ENCODE measurements at regions not wholly inside any gene's neighbourhood (a gene's known extent, or its start where the extent isn't known, plus 50 kb on each side); places are given as distances from the start of the nearest gene placed in this dataset.

- DNase-seq (ENCODE audit: low read depth in 1 of 2, low spot score in 1 of 2): no peak
- in situ Hi-C loops (cut with HindIII; ENCODE audit: low pct_unique_long_range_greater_than_20kb, low sequenced_read_pairs): no loop called here
- no peak for TF ChIP-seq JUND (IDR thresholded peaks at IDR 0.05; ENCODE audit: low read depth)
Measured at GRCh38 chr5:14983666-14984441, 112.3 kb upstream of the ANKH start.

DNA sequence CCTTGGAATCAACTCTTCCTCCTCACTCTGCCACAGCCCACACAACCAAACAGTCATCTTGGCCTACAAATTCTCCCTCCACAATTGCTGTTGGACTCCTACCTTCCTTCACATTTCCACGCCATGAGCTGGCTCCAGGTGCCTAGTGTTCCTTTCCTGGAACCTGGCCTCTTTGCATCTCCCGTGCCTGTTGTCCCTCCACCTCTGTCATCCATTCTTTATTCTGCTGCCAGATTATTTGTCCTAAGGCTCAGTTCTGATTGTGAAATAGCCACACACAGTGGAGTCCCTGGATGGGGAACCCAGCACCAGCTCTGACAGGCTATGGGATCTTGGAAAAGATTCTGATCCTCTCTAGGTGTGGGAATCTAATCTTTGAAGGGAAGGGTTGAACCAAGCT lies 109.1 kb upstream of the ANKH start:
- in situ Hi-C loops (cut with HindIII; ENCODE audit: low pct_unique_long_range_greater_than_20kb, low sequenced_read_pairs): no loop called here
- no peak for DNase-seq (ENCODE audit: low read depth in 1 of 2, low spot score in 1 of 2)
- no peak for TF ChIP-seq JUND (IDR thresholded peaks at IDR 0.05; ENCODE audit: low read depth)

GRCh38 chr5:14977058-14977685 lies 105.6 kb upstream of the ANKH start:
- no peak for TF ChIP-seq JUND (IDR thresholded peaks at IDR 0.05; ENCODE audit: low read depth)
- DNase-seq (ENCODE audit: low read depth in 1 of 2, low spot score in 1 of 2): no peak
- in situ Hi-C loops (cut with HindIII; ENCODE audit: low pct_unique_long_range_greater_than_20kb, low sequenced_read_pairs): no loop called here

GRCh38 chr5:14976486-14976885 lies 104.9 kb upstream of the ANKH start:
- DNase-seq (ENCODE audit: low read depth in 1 of 2, low spot score in 1 of 2): no peak
- no peak for TF ChIP-seq JUND (IDR thresholded peaks at IDR 0.05; ENCODE audit: low read depth)
- in situ Hi-C loops (cut with HindIII; ENCODE audit: low pct_unique_long_range_greater_than_20kb, low sequenced_read_pairs): no loop called here

DNA sequence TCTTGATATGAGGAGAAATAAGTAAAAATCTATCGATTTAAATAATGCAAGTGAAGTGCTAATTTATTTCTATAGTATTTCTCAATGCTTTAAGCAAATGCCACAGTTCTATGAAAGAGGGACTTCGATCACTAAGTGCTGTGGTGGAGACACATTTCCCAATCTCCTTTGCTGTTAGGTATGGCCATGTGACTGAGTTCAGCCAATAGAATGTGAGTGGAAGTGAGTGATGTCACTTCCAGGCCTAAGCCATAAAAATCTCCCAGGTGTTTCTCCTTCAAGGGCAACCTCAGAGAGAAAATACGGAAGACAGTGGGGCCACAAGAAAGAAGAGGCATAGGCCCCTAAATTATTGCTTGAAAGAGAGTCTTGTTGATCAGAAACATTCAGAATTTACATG lies 100.3 kb upstream of the ANKH start:
- TF ChIP-seq JUND (IDR thresholded peaks at IDR 0.05; ENCODE audit: low read depth): no peak
- in situ Hi-C loops (cut with HindIII; ENCODE audit: low pct_unique_long_range_greater_than_20kb, low sequenced_read_pairs): no loop called here
- no peak for DNase-seq (ENCODE audit: low read depth in 1 of 2, low spot score in 1 of 2)

GRCh38 chr5:14968796-14969195 lies 97.2 kb upstream of the ANKH start:
- DNase-seq (ENCODE audit: low read depth in 1 of 2, low spot score in 1 of 2): no peak
- TF ChIP-seq JUND (IDR thresholded peaks at IDR 0.05; ENCODE audit: low read depth): no peak
- in situ Hi-C loops (cut with HindIII; ENCODE audit: low pct_unique_long_range_greater_than_20kb, low sequenced_read_pairs): no loop called here

GRCh38 chr5:14967166-14967565 lies 95.6 kb upstream of the ANKH start:
- TF ChIP-seq JUND (IDR thresholded peaks at IDR 0.05; ENCODE audit: low read depth): no peak
- no peak for DNase-seq (ENCODE audit: low read depth in 1 of 2, low spot score in 1 of 2)
- in situ Hi-C loops (cut with HindIII; ENCODE audit: low pct_unique_long_range_greater_than_20kb, low sequenced_read_pairs): no loop called here

- in situ Hi-C loops (cut with HindIII; ENCODE audit: low pct_unique_long_range_greater_than_20kb, low sequenced_read_pairs): no loop called here
Measured at GRCh38 chr5:14965815-14966214, 94.2 kb upstream of the ANKH start.

GRCh38 chr5:14962604-14963003 lies 91.0 kb upstream of the ANKH start:
- no peak for TF ChIP-seq JUND (IDR thresholded peaks at IDR 0.05; ENCODE audit: low read depth)
- in situ Hi-C loops (cut with HindIII; ENCODE audit: low pct_unique_long_range_greater_than_20kb, low sequenced_read_pairs): no loop called here
- DNase-seq (ENCODE audit: low read depth in 1 of 2, low spot score in 1 of 2): no peak

More at GRCh38 chr5:14965815-14966214, 94.2 kb upstream of the ANKH start:
- DNase-seq (ENCODE audit: low read depth in 1 of 2, low spot score in 1 of 2): no peak
- TF ChIP-seq JUND (IDR thresholded peaks at IDR 0.05; ENCODE audit: low read depth): no peak

DNA sequence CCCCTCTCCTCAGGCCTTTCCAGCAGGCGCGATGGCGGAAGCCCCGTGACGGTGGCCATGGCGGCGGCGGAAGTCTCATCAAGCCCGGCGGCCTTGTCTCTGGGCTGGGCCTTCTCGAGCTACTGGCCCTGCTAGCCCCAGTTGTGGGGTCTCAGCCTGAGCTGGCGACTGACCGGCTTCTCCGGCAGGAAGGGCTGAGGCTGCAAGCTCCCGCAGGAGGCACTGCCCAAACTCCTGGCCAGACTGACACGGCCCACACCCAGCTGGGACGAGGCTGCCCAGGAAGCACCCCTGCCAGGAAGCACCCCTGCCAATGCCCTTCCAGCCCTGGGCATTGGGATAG lies 88.5 kb upstream of the ANKH start:
- TF ChIP-seq JUND (IDR thresholded peaks at IDR 0.05; ENCODE audit: low read depth): no peak
- in situ Hi-C loops (cut with HindIII; ENCODE audit: low pct_unique_long_range_greater_than_20kb, low sequenced_read_pairs): no loop called here
- DNase-seq (ENCODE audit: low read depth in 1 of 2, low spot score in 1 of 2): no peak

DNA sequence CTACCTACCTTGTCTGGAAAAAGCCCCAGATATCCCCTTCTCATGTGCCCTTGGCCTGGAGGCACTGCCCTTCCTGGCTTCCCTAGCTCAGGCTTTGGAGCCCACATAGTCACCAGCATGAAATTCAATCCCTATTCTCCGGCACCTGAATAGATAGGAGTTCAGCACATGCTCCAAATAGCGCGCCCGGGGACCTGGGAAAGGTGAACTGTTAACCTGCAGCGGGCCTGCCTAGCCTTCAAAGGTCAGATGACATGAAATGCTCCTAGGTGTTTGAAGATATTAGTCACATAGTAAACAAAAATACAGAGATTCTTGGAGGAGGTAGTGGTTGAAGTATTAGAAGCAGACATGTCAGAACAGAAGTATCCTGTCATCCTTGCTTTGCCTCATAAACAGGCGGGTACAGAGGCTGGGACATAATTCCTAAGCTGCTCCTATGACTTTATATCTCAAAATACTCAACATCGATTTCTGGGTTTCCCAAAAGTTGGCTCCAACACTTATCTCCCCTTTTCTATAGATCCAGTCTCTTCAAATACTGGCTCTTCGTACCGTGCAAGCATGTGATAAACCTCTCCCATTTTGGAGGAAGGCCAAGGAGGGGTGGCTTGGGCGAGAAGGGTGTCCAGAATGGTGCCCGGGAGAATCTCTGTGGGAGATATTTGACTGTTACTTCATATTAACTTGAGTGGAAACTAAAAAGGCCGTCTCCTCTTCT lies 88.0 kb upstream of the ANKH start:
- no peak for TF ChIP-seq JUND (IDR thresholded peaks at IDR 0.05; ENCODE audit: low read depth)
- in situ Hi-C loops (cut with HindIII; ENCODE audit: low pct_unique_long_range_greater_than_20kb, low sequenced_read_pairs): no loop called here
- DNase-seq (ENCODE audit: low read depth in 1 of 2, low spot score in 1 of 2): no peak

DNA sequence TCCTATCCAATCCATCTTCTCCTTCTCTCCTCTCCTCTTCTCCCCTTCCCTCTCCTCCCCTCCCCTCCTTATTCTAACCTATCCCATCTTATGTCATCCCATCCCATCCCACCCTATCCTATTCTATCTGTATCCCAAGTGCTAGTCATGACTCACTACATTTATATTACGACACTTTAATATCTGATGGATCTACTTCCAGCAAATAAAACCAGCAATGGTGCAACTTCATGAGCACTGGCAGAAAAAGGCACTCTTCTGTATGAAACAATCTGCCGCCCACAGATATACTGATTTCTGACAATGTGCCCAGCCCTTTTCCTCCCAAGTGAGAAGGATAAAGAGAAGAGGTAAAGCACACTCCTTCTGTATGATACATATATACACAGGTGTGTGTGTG lies 86.6 kb upstream of the ANKH start:
- no peak for TF ChIP-seq JUND (IDR thresholded peaks at IDR 0.05; ENCODE audit: low read depth)
- in situ Hi-C loops (cut with HindIII; ENCODE audit: low pct_unique_long_range_greater_than_20kb, low sequenced_read_pairs): no loop called here
- no peak for DNase-seq (ENCODE audit: low read depth in 1 of 2, low spot score in 1 of 2)

GRCh38 chr5:14956423-14957046 lies 85.0 kb upstream of the ANKH start:
- no peak for DNase-seq (ENCODE audit: low read depth in 1 of 2, low spot score in 1 of 2)
- in situ Hi-C loops (cut with HindIII; ENCODE audit: low pct_unique_long_range_greater_than_20kb, low sequenced_read_pairs): no loop called here
- TF ChIP-seq JUND (IDR thresholded peaks at IDR 0.05; ENCODE audit: low read depth): no peak
